HG03432 (cell line): ENCODE measurements at regions not wholly inside any gene's neighbourhood (a gene's known extent, or its start where the extent isn't known, plus 50 kb on each side); places are given as distances from the start of the nearest gene placed in this dataset.
"Not testable (repeated sequence)": the region's sequence is repeated elsewhere in the genome, so short reads cannot be mapped to it uniquely, and the experiment has no call there.

Source experiments
- ATAC-seq: cut with Tn5 transposase; IDR thresholded peaks from one replicate; pipeline ENCODE4 v1.9.1; 2021; ENCODE audit warnings: mild to moderate bottlenecking, moderate library complexity; ENCODE audit not compliant: unreplicated experiment

GRCh38 chr4:173652283-173652931 lies 122.4 kb upstream of the HAND2 start:
- ATAC-seq: no peak

- no peak for ATAC-seq
These were observed 121.7 kb upstream of the HAND2 start for GRCh38 chr4:173651651-173652282.

GRCh38 chr4:173647902-173648301 lies 117.9 kb upstream of the HAND2 start:
- ATAC-seq: no peak

GRCh38 chr4:173642509-173642908 lies 112.5 kb upstream of the HAND2 start:
- no peak for ATAC-seq

- no peak for ATAC-seq
These were observed 105.4 kb upstream of the HAND2 start for GRCh38 chr4:173635395-173635794.

- no peak for ATAC-seq
These were observed 96.2 kb upstream of the HAND2 start for GRCh38 chr4:173626277-173626676.

GRCh38 chr4:173618648-173619047 lies 88.6 kb upstream of the HAND2 start:
- ATAC-seq: not testable (repeated sequence)

- no peak for ATAC-seq
These were observed 79.1 kb upstream of the HAND2 start for GRCh38 chr4:173609158-173609557.

GRCh38 chr4:173608632-173609031 lies 78.6 kb upstream of the HAND2 start:
- ATAC-seq: not testable (repeated sequence)

GRCh38 chr4:173591760-173592159 lies 61.7 kb upstream of the HAND2 start:
- ATAC-seq: no peak

GRCh38 chr4:173590697-173591096 lies 60.7 kb upstream of the HAND2 start:
- ATAC-seq: no peak

GRCh38 chr4:173585876-173586572 lies 56.0 kb upstream of the HAND2 start:
- ATAC-seq: no peak

GRCh38 chr4:173584506-173584905 lies 54.5 kb upstream of the HAND2 start:
- ATAC-seq: no peak
